Common myeloid progenitor, CD34-positive (primary cell): ENCODE measurements at regions not wholly inside any gene's neighbourhood (a gene's known extent, or its start where the extent isn't known, plus 50 kb on each side); places are given as distances from the start of the nearest gene placed in this dataset.

ENCODE experiments used
- CTCF ChIA-PET: fragments of 350-600 bp; sonication (Branson Sonifier 250); formaldehyde crosslinking; loops from one replicate; lab custom pipeline; 2021; ENCODE audit warnings: antibody characterized with exemption; lab: Charles Lee
- POLR2A ChIA-PET: fragments of 350-600 bp; sonication (Branson Sonifier 250); formaldehyde crosslinking; loops from one replicate; lab custom pipeline; 2021; ENCODE audit warnings: antibody characterized with exemption; lab: Charles Lee
- DNase-seq, 3 donors: peaks; one replicate each; pipeline versions ENCODE4 v3.0.0 to v3.0.0-alpha.2; 2013
- H3K27ac ChIP-seq, 2 experiments: 1 replicate in 1 of 2; 2 replicates in 1 of 2; pipeline ENCODE4 v1.7.0; 2013; ENCODE audit warnings: inconsistent platforms in 2 of 2, low read length in 2 of 2, mild to moderate bottlenecking in 2 of 2, low read depth in 1 of 2, moderate library complexity in 1 of 2; ENCODE audit not compliant: severe bottlenecking in 2 of 2, insufficient read depth in 1 of 2, poor library complexity in 1 of 2
- H3K27me3 ChIP-seq, 5 experiments: replicated peaks in 2 of 5; 1 replicate in 3 of 5; 2 replicates in 2 of 5; pipeline versions ENCODE4 v1.6.1 to v1.7.0; 2013; ENCODE audit warnings: low read length in 4 of 5, mild to moderate bottlenecking in 2 of 5, moderate library complexity in 2 of 5, inconsistent platforms in 1 of 5; ENCODE audit not compliant: insufficient read depth in 5 of 5, control insufficient read depth in 4 of 5
- H3K36me3 ChIP-seq, 4 experiments: 1 replicate in 2 of 4; 2 replicates in 2 of 4; pipeline versions ENCODE4 v1.6.1 to v1.7.0; 2013; ENCODE audit warnings: low read length in 3 of 4, control low read depth in 1 of 4, mild to moderate bottlenecking in 1 of 4; ENCODE audit not compliant: control insufficient read depth in 4 of 4, insufficient read depth in 4 of 4
- H3K4me1 ChIP-seq, 4 experiments: 1 replicate in 3 of 4; 2 replicates in 1 of 4; pipeline versions ENCODE4 v1.6.1 to v1.7.1; 2013; ENCODE audit warnings: low read length in 3 of 4, mild to moderate bottlenecking in 3 of 4, control low read depth in 1 of 4, inconsistent platforms in 1 of 4, moderate library complexity in 1 of 4; ENCODE audit not compliant: control insufficient read depth in 4 of 4, insufficient read depth in 4 of 4; ENCODE audit errors: control extremely low read depth in 1 of 4
- H3K4me3 ChIP-seq, 7 experiments: 1 replicate in 4 of 7; 2 replicates in 3 of 7; pipeline versions ENCODE4 v1.5.1 to v1.7.0; 2013; ENCODE audit warnings: mild to moderate bottlenecking in 7 of 7, low read length in 6 of 7, moderate library complexity in 6 of 7, inconsistent platforms in 2 of 7, low read depth in 2 of 7, control low read depth in 1 of 7; ENCODE audit not compliant: insufficient read depth in 4 of 7, control insufficient read depth in 1 of 7; ENCODE audit errors: extremely low read depth in 1 of 7
- H3K9me3 ChIP-seq, 5 experiments: 1 replicate in 4 of 5; 2 replicates in 1 of 5; pipeline versions ENCODE4 v1.6.1 to v1.7.1; 2013; ENCODE audit warnings: low read length in 4 of 5, mild to moderate bottlenecking in 2 of 5, inconsistent platforms in 1 of 5, low read depth in 1 of 5, moderate library complexity in 1 of 5; ENCODE audit not compliant: control insufficient read depth in 4 of 5, insufficient read depth in 2 of 5; ENCODE audit errors: control extremely low read depth in 1 of 5
- WGBS: methylation state at CpG from one replicate; pipeline ENCODE4 v1.1.5; 2013; ENCODE audit not compliant: insufficient coverage; 5-methylcytosine and 5-hydroxymethylcytosine counted together

GRCh38 chr6:74765486-74765885 lies 440.4 kb downstream of the COL12A1 start:
- H3K27me3 ChIP-seq = no peaks in the 10 kb centered on the region
- no peak overlapping the region for H3K4me3 ChIP-seq
- 83% methylated on average over 1 of the region's 3 CpGs for WGBS
- no peak for DNase-seq
- H3K27ac ChIP-seq = no peak overlapping the region
- CTCF ChIA-PET = no interaction called here
- H3K9me3 ChIP-seq = no peaks in the 10 kb centered on the region
- no peaks in the 10 kb centered on the region for H3K36me3 ChIP-seq
- POLR2A ChIA-PET = no interaction called here
- H3K4me1 ChIP-seq = no peaks in the 10 kb centered on the region

- CTCF ChIA-PET = no interaction called here
- Histone ChIP-seq H3K4me1 (no peaks in the 10 kb centered on the region), H3K27me3 (no peaks in the 10 kb centered on the region), H3K9me3 (no peaks in the 10 kb centered on the region), H3K4me3 (no peak overlapping the region), H3K36me3 (no peaks in the 10 kb centered on the region), H3K27ac (no peak overlapping the region)
- POLR2A ChIA-PET = no interaction called here
- no peak for DNase-seq
- 100% methylated on average over 1 of the region's 2 CpGs for WGBS
Measured at GRCh38 chr6:74764486-74764885, 441.4 kb downstream of the COL12A1 start.

GRCh38 chr6:74762841-74763240 lies 443.0 kb downstream of the COL12A1 start:
- POLR2A ChIA-PET = no interaction called here
- Histone ChIP-seq H3K4me3 (no peak overlapping the region), H3K27ac (no peak overlapping the region), H3K9me3 (no peaks in the 10 kb centered on the region), H3K27me3 (no peaks in the 10 kb centered on the region), H3K4me1 (no peaks in the 10 kb centered on the region), H3K36me3 (no peaks in the 10 kb centered on the region)
- CTCF ChIA-PET = no interaction called here
- 60% methylated on average over 1 of the region's 2 CpGs for WGBS
- DNase-seq = no peak

- Histone ChIP-seq H3K36me3 (no peaks in the 10 kb centered on the region), H3K27me3 (peaks cover 0 to 2% (median 0%) of the 10 kb centered on the region in 5 experiments), H3K4me3 (no peak overlapping the region), H3K9me3 (no peaks in the 10 kb centered on the region), H3K4me1 (no peaks in the 10 kb centered on the region), H3K27ac (no peak overlapping the region)
- no CpG with 5 or more reads among the region's 1 CpG for WGBS
- CTCF ChIA-PET = no interaction called here
- POLR2A ChIA-PET = no interaction called here
- DNase-seq = no peak
Measured at GRCh38 chr6:74757813-74758212, 448.0 kb downstream of the COL12A1 start.

- 100% methylated on average over 1 of the region's 2 CpGs for WGBS
- CTCF ChIA-PET = no interaction called here
- DNase-seq = no peak
- Histone ChIP-seq H3K27me3 (peaks cover 0 to 2% (median 0%) of the 10 kb centered on the region in 5 experiments), H3K9me3 (no peaks in the 10 kb centered on the region), H3K4me3 (no peak overlapping the region), H3K36me3 (no peaks in the 10 kb centered on the region), H3K27ac (no peak overlapping the region), H3K4me1 (no peaks in the 10 kb centered on the region)
- POLR2A ChIA-PET = no interaction called here
Measured at GRCh38 chr6:74756923-74757322, 448.9 kb downstream of the COL12A1 start.

GRCh38 chr6:74755778-74756177 lies 450.1 kb downstream of the COL12A1 start:
- whole genome bisulfite sequencing = 80% methylated on average over 1 of the region's 2 CpGs
- no peaks in the 10 kb centered on the region for H3K4me1 ChIP-seq
- H3K27ac ChIP-seq = no peak overlapping the region
- no peak for DNase-seq
- no peaks in the 10 kb centered on the region for H3K36me3 ChIP-seq
- peaks cover 0 to 2% (median 0%) of the 10 kb centered on the region in 5 experiments for H3K27me3 ChIP-seq
- POLR2A ChIA-PET = no interaction called here
- CTCF ChIA-PET = no interaction called here
- H3K9me3 ChIP-seq = no peaks in the 10 kb centered on the region
- no peak overlapping the region for H3K4me3 ChIP-seq

GRCh38 chr6:74755196-74755595 lies 450.7 kb downstream of the COL12A1 start:
- CTCF ChIA-PET = no interaction called here

More at GRCh38 chr6:74755196-74755595, 450.7 kb downstream of the COL12A1 start:
- H3K36me3 ChIP-seq = no peaks in the 10 kb centered on the region
- DNase-seq = no peak
- no peak overlapping the region for H3K27ac ChIP-seq
- no peaks in the 10 kb centered on the region for H3K9me3 ChIP-seq
- no peaks in the 10 kb centered on the region for H3K4me1 ChIP-seq
- H3K4me3 ChIP-seq = no peak overlapping the region
- 100% methylated on average over 8 of the region's 10 CpGs for WGBS
- POLR2A ChIA-PET = no interaction called here
- H3K27me3 ChIP-seq = peaks cover 0 to 2% (median 0%) of the 10 kb centered on the region in 5 experiments
